OCI-LY1 (cell line): ENCODE measurements at regions not wholly inside any gene's neighbourhood (a gene's known extent, or its start where the extent isn't known, plus 50 kb on each side); places are given as distances from the start of the nearest gene placed in this dataset.

ENCODE experiments used
- H2AFZ ChIP-seq: fragments of 200-600 bp; sonication (generic), shearing (Covaris generic); 2 replicates; pipeline ENCODE4 v1.6.0; 2014; ENCODE audit warnings: antibody characterized with exemption, mild to moderate bottlenecking, low read length
- H3F3A ChIP-seq: fragments of 200-600 bp; sonication (generic), shearing (Covaris generic); 2 replicates; pipeline ENCODE4 v1.6.0; 2014; ENCODE audit warnings: mild to moderate bottlenecking, antibody characterized with exemption, low read length, moderate library complexity; ENCODE audit not compliant: insufficient read depth
- H3K27ac ChIP-seq: fragments of 200-600 bp; sonication (generic); 2 replicates; pipeline ENCODE4 v1.5.1; 2014; ENCODE audit warnings: low read length, mixed run types, mild to moderate bottlenecking, low read depth; ENCODE audit not compliant: poor library complexity, severe bottlenecking
- H3K27me3 ChIP-seq: fragments of 200-600 bp; sonication (generic); 2 replicates; pipeline ENCODE4 v1.6.0; 2014; ENCODE audit warnings: antibody characterized with exemption, mild to moderate bottlenecking, low read length, moderate library complexity; ENCODE audit not compliant: insufficient read depth
- H3K36me3 ChIP-seq: fragments of 200-600 bp; sonication (generic); 2 replicates; pipeline ENCODE4 v1.6.1; 2014; ENCODE audit warnings: mild to moderate bottlenecking, antibody characterized with exemption, low read length, moderate library complexity, mixed read lengths; ENCODE audit not compliant: insufficient read depth
- H3K4me1 ChIP-seq: fragments of 200-600 bp; sonication (generic); 2 replicates; pipeline ENCODE4 v1.5.1; 2014; ENCODE audit warnings: mild to moderate bottlenecking, low read length, moderate library complexity; ENCODE audit not compliant: insufficient read depth, severe bottlenecking
- H3K4me2 ChIP-seq: fragments of 200-600 bp; sonication (generic), shearing (Covaris generic); 2 replicates; pipeline ENCODE4 v1.6.1; 2014; ENCODE audit warnings: low read length
- H3K4me3 ChIP-seq: fragments of 200-600 bp; sonication (generic); 2 replicates; pipeline ENCODE4 v1.5.1; 2014; ENCODE audit warnings: low read length, low read depth, mild to moderate bottlenecking, mixed read lengths; ENCODE audit not compliant: poor library complexity, severe bottlenecking
- H3K79me2 ChIP-seq: fragments of 200-600 bp; shearing (Covaris generic); 2 replicates; pipeline ENCODE4 v1.6.1; 2016; ENCODE audit warnings: mixed run types, low read length, mixed read lengths; ENCODE audit not compliant: insufficient read depth
- H3K9ac ChIP-seq: fragments of 200-600 bp; sonication (generic), shearing (Covaris generic); 2 replicates; pipeline ENCODE4 v1.6.1; 2014; ENCODE audit warnings: mild to moderate bottlenecking, low read length, mixed read lengths
- H3K9me2 ChIP-seq: fragments of 200-600 bp; sonication (generic), shearing (Covaris generic); 2 replicates; pipeline ENCODE4 v1.6.1; 2014; ENCODE audit warnings: low read depth, mild to moderate bottlenecking, low read length, mixed read lengths
- H3K9me3 ChIP-seq: fragments of 200-600 bp; shearing (Covaris generic); 2 replicates; pipeline ENCODE4 v1.6.1; 2014; ENCODE audit warnings: low read length, mixed read lengths
- H4K20me1 ChIP-seq: fragments of 200-600 bp; sonication (generic), shearing (Covaris generic); 2 replicates; pipeline ENCODE4 v1.6.0; 2016; ENCODE audit warnings: mild to moderate bottlenecking, low read length; ENCODE audit not compliant: insufficient read depth
- EZH2 ChIP-seq: fragments of 200-600 bp; sonication (generic), shearing (Covaris generic); IDR thresholded peaks from 2 replicates; pipeline ENCODE4 v1.8.0; 2017; ENCODE audit warnings: borderline replicate concordance, mixed run types, mild to moderate bottlenecking, antibody characterized with exemption, low read length, moderate library complexity, mixed read lengths
- TF ChIP-seq, protein P1 (sequence below): fragments of 200-600 bp; sonication (generic), shearing (Covaris generic); IDR thresholded peaks from 2 replicates; pipeline ENCODE4 v1.5.1; 2017; ENCODE audit warnings: mild to moderate bottlenecking, antibody characterized with exemption, low read length, moderate library complexity, mixed read lengths

DNA sequence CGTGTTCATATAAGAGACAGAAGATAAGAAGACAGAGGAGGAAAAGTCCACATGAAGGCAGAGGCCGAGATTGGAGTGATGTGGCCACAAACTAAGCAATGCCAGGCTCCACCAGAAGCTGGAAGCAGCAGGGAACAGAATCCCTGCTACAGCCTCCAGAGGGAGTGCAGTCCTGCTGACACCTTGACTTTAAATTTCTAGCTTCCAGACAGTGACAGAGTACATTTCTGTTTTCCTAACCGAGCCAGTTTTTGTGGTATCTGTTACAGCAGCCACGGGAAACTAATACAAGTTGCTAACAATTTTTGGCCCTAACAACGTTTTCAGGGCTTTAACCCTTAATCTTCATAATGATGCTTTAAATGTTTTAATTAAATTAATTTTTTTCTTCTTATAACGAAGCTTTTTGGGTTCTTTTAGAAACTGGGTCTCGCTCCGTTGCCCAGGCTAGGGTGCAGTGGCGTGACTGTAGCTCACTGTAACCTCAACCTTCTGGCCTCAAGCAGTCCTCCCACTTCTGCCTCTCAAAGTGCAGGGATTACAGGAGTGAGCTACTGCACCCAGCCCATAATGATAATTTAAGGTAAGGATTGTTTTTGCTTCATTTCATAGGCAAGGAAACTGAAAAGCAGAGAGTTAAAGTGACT is 202.3 kb upstream of the PROK2 start:
- Histone ChIP-seq H3K4me1 (no peaks in the 10 kb centered on the region), H3K27ac (no peak overlapping the region), H3K4me2 (no peak overlapping the region), H3K9me2 (no peaks in the 10 kb centered on the region), H3K4me3 (no peak overlapping the region), H3K27me3 (no peaks in the 10 kb centered on the region), H3K36me3 (no peaks in the 10 kb centered on the region), H3F3A (no peaks in the 10 kb centered on the region), H3K79me2 (no peaks in the 10 kb centered on the region), H3K9ac (no peak overlapping the region), H2AFZ (no peak overlapping the region), H3K9me3 (no peaks in the 10 kb centered on the region), H4K20me1 (no peaks in the 10 kb centered on the region)
- TF ChIP-seq, protein P1, sequence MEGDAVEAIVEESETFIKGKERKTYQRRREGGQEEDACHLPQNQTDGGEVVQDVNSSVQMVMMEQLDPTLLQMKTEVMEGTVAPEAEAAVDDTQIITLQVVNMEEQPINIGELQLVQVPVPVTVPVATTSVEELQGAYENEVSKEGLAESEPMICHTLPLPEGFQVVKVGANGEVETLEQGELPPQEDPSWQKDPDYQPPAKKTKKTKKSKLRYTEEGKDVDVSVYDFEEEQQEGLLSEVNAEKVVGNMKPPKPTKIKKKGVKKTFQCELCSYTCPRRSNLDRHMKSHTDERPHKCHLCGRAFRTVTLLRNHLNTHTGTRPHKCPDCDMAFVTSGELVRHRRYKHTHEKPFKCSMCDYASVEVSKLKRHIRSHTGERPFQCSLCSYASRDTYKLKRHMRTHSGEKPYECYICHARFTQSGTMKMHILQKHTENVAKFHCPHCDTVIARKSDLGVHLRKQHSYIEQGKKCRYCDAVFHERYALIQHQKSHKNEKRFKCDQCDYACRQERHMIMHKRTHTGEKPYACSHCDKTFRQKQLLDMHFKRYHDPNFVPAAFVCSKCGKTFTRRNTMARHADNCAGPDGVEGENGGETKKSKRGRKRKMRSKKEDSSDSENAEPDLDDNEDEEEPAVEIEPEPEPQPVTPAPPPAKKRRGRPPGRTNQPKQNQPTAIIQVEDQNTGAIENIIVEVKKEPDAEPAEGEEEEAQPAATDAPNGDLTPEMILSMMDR = no peak
- TF ChIP-seq EZH2 = no peak

DNA sequence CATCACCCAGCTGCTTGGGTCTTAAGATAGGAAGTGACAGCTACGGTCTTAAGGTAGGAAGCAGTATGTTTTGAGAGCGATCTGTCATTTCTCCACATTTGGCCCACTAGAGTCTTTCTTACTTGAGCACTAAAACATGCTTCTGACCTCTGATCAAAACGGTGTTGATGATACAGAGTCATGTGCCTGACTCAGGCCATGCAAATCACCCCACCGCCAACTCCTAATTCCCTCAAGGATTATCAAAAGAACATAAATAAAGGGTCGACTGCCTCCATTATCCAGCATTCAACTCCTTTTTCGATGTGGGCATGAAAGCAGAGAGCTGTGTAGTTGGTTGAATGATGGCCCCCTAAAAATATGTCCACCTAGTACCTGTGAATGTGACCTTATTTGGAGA is 201.7 kb upstream of the PROK2 start:
- H2AFZ ChIP-seq = no peak overlapping the region
- H4K20me1 ChIP-seq = no peaks in the 10 kb centered on the region
- no peaks in the 10 kb centered on the region for H3F3A ChIP-seq
- no peaks in the 10 kb centered on the region for H3K9me2 ChIP-seq
- no peaks in the 10 kb centered on the region for H3K4me1 ChIP-seq
- no peak overlapping the region for H3K27ac ChIP-seq
- no peak overlapping the region for H3K9ac ChIP-seq
- no peaks in the 10 kb centered on the region for H3K27me3 ChIP-seq
- no peaks in the 10 kb centered on the region for H3K9me3 ChIP-seq
- no peak overlapping the region for H3K4me2 ChIP-seq
- no peaks in the 10 kb centered on the region for H3K36me3 ChIP-seq
- H3K79me2 ChIP-seq = no peaks in the 10 kb centered on the region
- TF ChIP-seq, protein P1 = no peak
- no peak for TF ChIP-seq EZH2
- H3K4me3 ChIP-seq = no peak overlapping the region

DNA sequence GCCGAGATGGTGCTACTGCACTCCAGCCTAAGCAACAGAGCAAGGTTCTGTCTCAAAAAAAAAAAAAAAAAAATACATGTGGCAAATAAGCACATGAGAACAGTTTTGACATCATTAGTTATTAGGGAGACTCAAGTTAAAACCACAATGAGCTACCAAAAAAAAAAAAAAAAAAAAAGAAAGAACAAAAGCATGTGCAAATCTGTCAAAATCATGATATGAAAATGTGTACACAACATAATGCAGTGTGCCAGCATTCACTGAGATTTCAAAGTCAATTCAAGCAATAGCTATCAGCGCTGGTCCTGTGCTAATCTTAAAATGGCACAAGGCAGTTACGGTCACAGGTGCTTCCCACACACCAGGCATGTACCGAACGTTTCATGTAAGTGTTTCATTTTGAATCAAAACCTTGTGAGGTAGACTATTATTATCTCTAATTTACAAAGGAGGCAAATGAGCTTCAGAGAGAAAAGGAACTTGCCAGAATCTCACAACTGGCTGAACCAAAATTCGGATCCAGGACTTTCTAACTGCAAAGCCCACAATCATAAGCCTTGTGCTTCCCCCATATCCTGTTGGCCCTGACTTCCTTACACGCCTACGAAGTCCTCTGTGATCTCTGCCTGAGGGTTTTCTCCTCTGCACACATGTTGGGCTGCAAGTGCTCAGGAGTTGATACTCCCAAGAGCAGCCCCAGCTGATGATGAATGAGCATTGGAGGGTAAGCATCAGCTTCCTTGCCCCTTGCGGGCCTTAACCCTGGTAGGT is 200.1 kb upstream of the PROK2 start:
- H3K9ac ChIP-seq = no peak overlapping the region
- H3K27ac ChIP-seq = no peak overlapping the region
- H2AFZ ChIP-seq = no peak overlapping the region
- H3K9me3 ChIP-seq = no peaks in the 10 kb centered on the region
- no peaks in the 10 kb centered on the region for H4K20me1 ChIP-seq
- no peaks in the 10 kb centered on the region for H3K4me1 ChIP-seq
- no peak overlapping the region for H3K4me3 ChIP-seq
- no peaks in the 10 kb centered on the region for H3F3A ChIP-seq
- no peaks in the 10 kb centered on the region for H3K27me3 ChIP-seq
- TF ChIP-seq, protein P1 = no peak
- TF ChIP-seq EZH2 = no peak
- H3K4me2 ChIP-seq = no peak overlapping the region
- no peaks in the 10 kb centered on the region for H3K36me3 ChIP-seq
- H3K79me2 ChIP-seq = no peaks in the 10 kb centered on the region
- H3K9me2 ChIP-seq = no peaks in the 10 kb centered on the region
